SJSA1 (cell line): ENCODE measurements at regions not wholly inside any gene's neighbourhood (a gene's known extent, or its start where the extent isn't known, plus 50 kb on each side); places are given as distances from the start of the nearest gene placed in this dataset.

Experiments used
- DNase-seq, 2 experiments: peaks; one replicate each; pipeline ENCODE4 v3.0.0-alpha.2; 2015 to 2020; ENCODE audit warnings: low spot score in 2 of 2, low read depth in 1 of 2
- H3K27ac ChIP-seq: fragments of 250-450 bp; sonication (Bioruptor Pico); 2 replicates; pipeline ENCODE4 v1.5.1; 2020; ENCODE audit warnings: mild to moderate bottlenecking, moderate library complexity
- H3K27me3 ChIP-seq: fragments of 250-450 bp; sonication (Bioruptor Pico); replicated peaks from 2 replicates; pipeline ENCODE4 v1.5.1; 2020; ENCODE audit warnings: mild to moderate bottlenecking, moderate library complexity
- H3K36me3 ChIP-seq: fragments of 250-450 bp; sonication (Bioruptor Pico); 2 replicates; pipeline ENCODE4 v1.5.1; 2020; ENCODE audit warnings: mild to moderate bottlenecking
- H3K4me1 ChIP-seq: fragments of 250-450 bp; sonication (Bioruptor Pico); replicated peaks from 2 replicates; pipeline ENCODE4 v1.6.1; 2021; ENCODE audit warnings: mild to moderate bottlenecking
- H3K4me3 ChIP-seq: fragments of 250-450 bp; sonication (Bioruptor Pico); 2 replicates; pipeline ENCODE4 v1.5.1; 2020; ENCODE audit warnings: mild to moderate bottlenecking
- H3K9me3 ChIP-seq: fragments of 250-450 bp; sonication (Bioruptor Pico); replicated peaks from 2 replicates; pipeline ENCODE4 v1.5.1; 2020; ENCODE audit warnings: mild to moderate bottlenecking

GRCh38 chr20:50415021-50415515 is 95.1 kb upstream of the PTPN1 start:
- Histone ChIP-seq H3K27me3 (no peaks in the 10 kb centered on the region), H3K36me3 (no peaks in the 10 kb centered on the region), H3K27ac (peak overlapping the region; percentile 50), H3K4me3 (no peak overlapping the region), H3K9me3 (no peaks in the 10 kb centered on the region; the same call in 1 of the 2 replicates), H3K4me1 (peaks cover 18% of the 10 kb centered on the region)
- DNase-seq, result no peak

- Histone ChIP-seq H3K4me1 (peaks cover 18% of the 10 kb centered on the region), H3K4me3 (no peak overlapping the region), H3K27me3 (no peaks in the 10 kb centered on the region), H3K36me3 (no peaks in the 10 kb centered on the region), H3K9me3 (no peaks in the 10 kb centered on the region; the same call in 1 of the 2 replicates), H3K27ac (peak overlapping the region; percentile 50)
- peak; percentile 82 to 89 for DNase-seq
Measured at GRCh38 chr20:50415516-50416268, 94.5 kb upstream of the PTPN1 start.

GRCh38 chr20:50416269-50417022 is 93.7 kb upstream of the PTPN1 start:
- no peak for DNase-seq
- H3K4me3 ChIP-seq, result no peak overlapping the region

GRCh38 chr20:50417023-50417329 is 93.2 kb upstream of the PTPN1 start:
- H3K36me3 ChIP-seq, result no peaks in the 10 kb centered on the region
- H3K4me3 ChIP-seq, result no peak overlapping the region
- no peak overlapping the region for H3K27ac ChIP-seq
- no peak for DNase-seq
- H3K4me1 ChIP-seq, result peaks cover 18% of the 10 kb centered on the region
- H3K27me3 ChIP-seq, result no peaks in the 10 kb centered on the region
- H3K9me3 ChIP-seq, result no peaks in the 10 kb centered on the region; the same call in 1 of the 2 replicates

More at GRCh38 chr20:50416269-50417022, 93.7 kb upstream of the PTPN1 start:
- Histone ChIP-seq H3K27me3 (no peaks in the 10 kb centered on the region), H3K27ac (no peak overlapping the region), H3K9me3 (no peaks in the 10 kb centered on the region; the same call in 1 of the 2 replicates), H3K36me3 (no peaks in the 10 kb centered on the region), H3K4me1 (peaks cover 18% of the 10 kb centered on the region)

GRCh38 chr20:50417484-50418235 is 92.5 kb upstream of the PTPN1 start:
- H3K27me3 ChIP-seq, result no peaks in the 10 kb centered on the region
- H3K4me1 ChIP-seq, result peaks cover 21% of the 10 kb centered on the region
- H3K4me3 ChIP-seq, result no peak overlapping the region
- no peaks in the 10 kb centered on the region for H3K36me3 ChIP-seq
- no peak for DNase-seq
- H3K9me3 ChIP-seq, result no peaks in the 10 kb centered on the region; the same call in 1 of the 2 replicates
- H3K27ac ChIP-seq, result no peak overlapping the region

GRCh38 chr20:50418890-50419642 is 91.1 kb upstream of the PTPN1 start:
- H3K4me3 ChIP-seq, result no peak overlapping the region
- no peaks in the 10 kb centered on the region; the same call in 1 of the 2 replicates for H3K9me3 ChIP-seq

GRCh38 chr20:50420380-50420779 is 89.8 kb upstream of the PTPN1 start:
- Histone ChIP-seq H3K27me3 (no peaks in the 10 kb centered on the region), H3K4me1 (peaks cover 26% of the 10 kb centered on the region), H3K36me3 (no peaks in the 10 kb centered on the region), H3K27ac (no peak overlapping the region), H3K9me3 (no peaks in the 10 kb centered on the region; the same call in 1 of the 2 replicates), H3K4me3 (no peak overlapping the region)
- DNase-seq, result no peak

More at GRCh38 chr20:50418890-50419642, 91.1 kb upstream of the PTPN1 start:
- Histone ChIP-seq H3K36me3 (no peaks in the 10 kb centered on the region), H3K27me3 (no peaks in the 10 kb centered on the region), H3K27ac (no peak overlapping the region), H3K4me1 (peaks cover 32% of the 10 kb centered on the region)
- no peak for DNase-seq

- no peak overlapping the region for H3K27ac ChIP-seq
- H3K36me3 ChIP-seq, result no peaks in the 10 kb centered on the region
- peaks cover 13% of the 10 kb centered on the region for H3K4me1 ChIP-seq
- no peak overlapping the region for H3K4me3 ChIP-seq
- H3K9me3 ChIP-seq, result no peaks in the 10 kb centered on the region
- no peak for DNase-seq
- H3K27me3 ChIP-seq, result no peaks in the 10 kb centered on the region
Measured at GRCh38 chr20:50421356-50422340, 88.5 kb upstream of the PTPN1 start.

- H3K4me1 ChIP-seq, result peaks cover 13% of the 10 kb centered on the region
- no peak overlapping the region for H3K4me3 ChIP-seq
- no peaks in the 10 kb centered on the region for H3K27me3 ChIP-seq
- H3K27ac ChIP-seq, result 0 out of 2 replicates have a peak overlapping the region, but pooled peaks have one; percentile 18
- H3K36me3 ChIP-seq, result no peaks in the 10 kb centered on the region
- no peak for DNase-seq
- no peaks in the 10 kb centered on the region for H3K9me3 ChIP-seq
Measured at GRCh38 chr20:50423758-50424157, 86.4 kb upstream of the PTPN1 start.

GRCh38 chr20:50425076-50425475 is 85.1 kb upstream of the PTPN1 start:
- DNase-seq, result no peak
- no peaks in the 10 kb centered on the region for H3K27me3 ChIP-seq
- peaks cover 13% of the 10 kb centered on the region for H3K4me1 ChIP-seq
- no peaks in the 10 kb centered on the region for H3K9me3 ChIP-seq
- no peak overlapping the region for H3K27ac ChIP-seq
- H3K36me3 ChIP-seq, result no peaks in the 10 kb centered on the region
- H3K4me3 ChIP-seq, result no peak overlapping the region

GRCh38 chr20:50426866-50427718 is 83.1 kb upstream of the PTPN1 start:
- H3K36me3 ChIP-seq, result no peaks in the 10 kb centered on the region
- H3K4me1 ChIP-seq, result peaks cover 13% of the 10 kb centered on the region
- H3K9me3 ChIP-seq, result no peaks in the 10 kb centered on the region
- no peaks in the 10 kb centered on the region for H3K27me3 ChIP-seq
- no peak overlapping the region for H3K4me3 ChIP-seq
- H3K27ac ChIP-seq, result no peak overlapping the region
- no peak for DNase-seq
